ENCODE measurements at regions not wholly inside any gene's neighbourhood (a gene's known extent, or its start where the extent isn't known, plus 50 kb on each side); places are given as distances from the start of the nearest gene placed in this dataset.

DNA sequence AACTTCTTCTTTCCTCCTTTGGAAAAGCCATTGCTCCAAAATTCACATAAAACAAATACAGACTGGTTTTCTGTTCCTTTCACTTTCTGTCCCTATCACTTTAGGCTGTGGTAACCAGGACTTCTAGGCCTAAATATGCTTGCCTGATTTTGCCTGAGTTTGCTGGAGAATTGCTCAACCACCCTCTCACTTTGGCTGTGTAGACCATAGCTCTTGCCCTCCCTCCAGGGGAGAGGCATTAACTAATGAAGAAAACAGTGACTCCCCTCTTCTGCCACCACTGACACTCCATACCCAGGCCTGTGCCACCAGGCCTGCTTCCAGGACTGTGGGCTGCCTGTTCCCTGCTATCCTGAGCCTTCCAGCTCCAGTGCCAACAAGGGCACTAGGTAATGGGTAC lies 163.5 kb downstream of the TOMM20 start:
- peak overlapping the region; percentile 10 to 91 (median 79) for H3K27ac Mint-ChIP-seq
- Histone ChIP-seq H3K36me3 (ENCODE audit: insufficient read depth, low read length) (no peaks in the 10 kb centered on the region), H3K4me3 (ENCODE audit: low read length) (peak overlapping the region; percentile 0), H3K9me3 (ENCODE audit: low read length) (no peaks in the 10 kb centered on the region), H3K27ac (ENCODE audit: low read depth, low read length) (no peak overlapping the region), H3K27me3 (ENCODE audit: insufficient read depth, low read length, poor library complexity, severe bottlenecking) (no peaks in the 10 kb centered on the region), H3K4me1 (ENCODE audit: insufficient read depth, low read length) (peaks cover 54% of the 10 kb centered on the region)
- H3K4me3 Mint-ChIP-seq: peak overlapping the region in 5 of 7 donors; percentile 1 to 42 (median 9)
- peaks cover 0 to 3% (median 0%) of the 10 kb centered on the region in 5 donors for H3K9me3 Mint-ChIP-seq
- peaks cover 51 to 69% (median 67%) of the 10 kb centered on the region in 3 donors for H3K4me1 Mint-ChIP-seq
- H3K36me3 Mint-ChIP-seq: peaks cover 0 to 3% (median 0%) of the 10 kb centered on the region in 3 donors
- ChIA-PET CTCF (interaction anchor here (0.8 to 4.6 kb wide), 5 partner anchors 10 to 366 kb away, joined by 3 to 12 read pairs (median 3); no protein-coding TSS in a partner anchor), POLR2A (interaction anchor here (0.7 kb wide), 1 partner anchor 47 kb away, joined by 4 read pairs; no protein-coding TSS in a partner anchor)
- no peak for DNase-seq
- peaks cover 0 to 2% of the 10 kb centered on the region in 2 donors for H3K27me3 Mint-ChIP-seq

DNA sequence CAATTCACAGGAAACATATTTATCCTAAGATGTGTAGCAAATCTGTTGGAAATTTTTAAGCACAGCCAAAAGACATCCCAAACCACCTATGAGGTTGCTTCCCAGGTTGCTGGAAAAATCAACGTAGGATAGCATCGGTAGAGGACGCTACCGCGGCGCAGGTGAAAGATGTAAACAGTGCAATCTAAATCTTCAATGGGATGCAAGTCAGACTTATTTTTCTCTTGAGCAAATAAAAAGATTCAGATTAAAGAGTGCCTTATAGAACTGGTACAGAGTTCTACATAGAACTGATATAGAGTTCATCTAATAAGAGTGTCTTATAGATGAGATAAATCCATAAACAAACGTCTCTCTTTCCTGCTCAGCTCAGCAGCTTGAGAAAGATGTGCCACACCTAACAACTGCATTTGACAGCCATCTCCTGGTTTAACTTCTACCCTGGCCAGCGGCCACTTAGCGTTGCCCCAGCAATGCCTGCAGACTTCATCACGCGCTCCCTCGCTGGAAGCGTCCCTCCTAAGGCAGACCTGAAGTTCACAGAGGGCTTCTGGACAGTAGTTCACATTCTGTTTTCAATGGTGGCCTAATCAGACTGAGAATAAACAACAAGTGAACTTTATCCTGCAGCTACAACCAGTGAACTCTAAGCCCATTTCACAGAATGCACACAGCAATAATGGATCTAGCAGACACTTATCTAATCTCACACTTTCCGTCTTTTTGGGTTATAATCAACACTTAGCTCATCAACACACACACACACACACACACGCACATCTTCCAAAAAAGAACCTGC lies 164.5 kb downstream of the TOMM20 start:
- DNase-seq: no peak
- CTCF ChIA-PET: interaction anchor here (1.1 to 4.6 kb wide), 2 partner anchors 119 to 189 kb away, joined by 3 to 12 read pairs; no protein-coding TSS in a partner anchor

DNA sequence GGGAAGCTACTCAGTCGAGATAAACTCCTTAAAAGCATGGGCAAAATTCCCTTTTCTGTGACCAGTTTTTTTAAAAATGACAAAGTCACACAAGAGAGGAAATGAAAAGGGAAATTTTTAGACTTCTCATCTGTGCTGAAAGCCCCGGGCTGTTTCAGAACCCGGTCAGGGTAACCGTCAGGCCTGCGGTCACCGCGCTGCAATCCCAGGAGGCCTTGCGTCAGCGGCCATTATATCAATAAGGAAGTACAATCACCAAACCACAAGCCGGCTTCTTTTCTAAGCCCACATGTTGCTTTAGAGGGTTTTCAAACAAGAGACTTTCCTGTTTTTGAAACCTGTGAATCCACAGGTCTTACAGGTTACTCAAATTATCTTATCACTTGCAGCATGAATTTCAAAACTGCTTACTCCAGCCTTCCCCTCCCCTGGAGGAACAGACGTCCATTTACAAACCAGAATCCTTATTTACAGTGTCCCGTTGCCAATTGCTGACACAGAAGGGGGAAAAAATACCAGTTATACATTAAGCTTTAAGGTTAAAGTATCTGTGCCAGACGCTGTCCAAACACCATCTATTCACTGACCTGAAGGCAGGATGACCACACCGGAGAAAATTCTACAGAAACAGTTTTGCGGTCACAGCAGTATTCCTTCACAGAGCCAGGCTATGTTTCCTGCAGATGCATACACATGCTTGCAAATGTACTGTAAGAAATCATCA lies 165.3 kb downstream of the TOMM20 start:
- peaks cover 57% of the 10 kb centered on the region for H3K4me1 ChIP-seq (ENCODE audit: insufficient read depth, low read length)
- no peaks in the 10 kb centered on the region for H3K27me3 ChIP-seq (ENCODE audit: insufficient read depth, low read length, poor library complexity, severe bottlenecking)
- Mint-ChIP-seq H3K4me3 (peak overlapping the region; percentile 40 to 89 (median 70)), H3K27ac (peak overlapping the region; percentile 80 to 98 (median 90)), H3K36me3 (peaks cover 0 to 3% (median 0%) of the 10 kb centered on the region in 3 donors), H3K4me1 (peaks cover 58 to 67% (median 63%) of the 10 kb centered on the region in 3 donors), H3K9me3 (peaks cover 0 to 3% (median 0%) of the 10 kb centered on the region in 5 donors), H3K27me3 (no peaks in the 10 kb centered on the region)
- peak overlapping the region; percentile 35 for H3K4me3 ChIP-seq (ENCODE audit: low read length)
- peak overlapping the region; percentile 82 for H3K27ac ChIP-seq (ENCODE audit: low read depth, low read length)
- POLR2A ChIA-PET: interaction anchor here (0.7 to 1.5 kb wide), 6 partner anchors 9 to 351 kb away, joined by 3 to 9 read pairs (median 4); no protein-coding TSS in a partner anchor
- DNase-seq: peak; percentile 74 to 92 (median 83)
- no peaks in the 10 kb centered on the region for H3K36me3 ChIP-seq (ENCODE audit: insufficient read depth, low read length)
- H3K9me3 ChIP-seq (ENCODE audit: low read length): no peaks in the 10 kb centered on the region
- CTCF ChIA-PET: interaction anchor here (1.0 to 4.6 kb wide), 3 partner anchors 10 to 120 kb away, joined by 3 to 12 read pairs (median 3); no protein-coding TSS in a partner anchor

More for the DNA sequence above, 164.5 kb downstream of the TOMM20 start:
- Mint-ChIP-seq H3K27ac (peak overlapping the region; percentile 80 to 98 (median 90)), H3K27me3 (peaks cover 0 to under 1% of the 10 kb centered on the region in 2 donors), H3K4me1 (peaks cover 56 to 72% (median 69%) of the 10 kb centered on the region in 3 donors), H3K4me3 (peak overlapping the region; percentile 28 to 89 (median 54)), H3K9me3 (peaks cover 0 to 3% (median 0%) of the 10 kb centered on the region in 5 donors), H3K36me3 (peaks cover 0 to 3% (median 0%) of the 10 kb centered on the region in 3 donors)
- no peaks in the 10 kb centered on the region for H3K27me3 ChIP-seq (ENCODE audit: insufficient read depth, low read length, poor library complexity, severe bottlenecking)
- peak overlapping the region; percentile 82 for H3K27ac ChIP-seq (ENCODE audit: low read depth, low read length)
- peaks cover 57% of the 10 kb centered on the region for H3K4me1 ChIP-seq (ENCODE audit: insufficient read depth, low read length)
- peak overlapping the region; percentile 35 for H3K4me3 ChIP-seq (ENCODE audit: low read length)
- no peaks in the 10 kb centered on the region for H3K36me3 ChIP-seq (ENCODE audit: insufficient read depth, low read length)
- POLR2A ChIA-PET: no interaction called here
- no peaks in the 10 kb centered on the region for H3K9me3 ChIP-seq (ENCODE audit: low read length)

DNA sequence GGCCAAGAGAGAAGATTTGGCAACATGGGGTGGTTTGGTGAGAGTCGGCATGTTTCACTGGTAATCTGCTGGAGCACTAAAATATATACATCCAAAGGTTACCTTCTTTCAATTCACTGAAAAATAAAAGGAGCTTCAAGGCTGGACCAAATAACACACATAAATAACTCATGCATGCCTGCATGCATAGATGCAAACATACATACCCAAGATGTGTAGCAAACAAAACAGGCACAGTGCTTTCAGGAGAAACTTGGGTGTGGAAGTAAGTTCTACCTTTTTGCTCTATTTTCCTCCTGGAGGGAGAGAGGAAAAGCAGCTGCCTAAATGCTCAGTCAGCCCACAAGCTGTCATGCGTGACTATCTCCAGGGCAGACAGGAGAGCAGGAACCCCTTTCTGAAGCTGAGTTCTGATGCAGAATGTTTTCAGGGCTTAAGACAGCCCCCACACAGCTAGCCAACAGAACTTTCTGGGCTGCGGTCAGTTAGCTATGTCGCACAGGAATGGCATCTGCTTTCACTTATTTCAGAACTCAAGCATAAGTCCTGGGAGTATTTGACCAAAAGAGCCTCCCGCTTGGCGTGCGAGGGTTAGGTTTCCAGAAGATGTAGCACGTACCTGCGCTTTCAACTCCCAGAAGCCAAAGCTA lies 166.2 kb downstream of the TOMM20 start:
- Mint-ChIP-seq H3K4me1 (peaks cover 58 to 67% (median 63%) of the 10 kb centered on the region in 3 donors), H3K27ac (peak overlapping the region; percentile 80 to 98 (median 90)), H3K9me3 (peaks cover 0 to 3% (median 0%) of the 10 kb centered on the region in 5 donors), H3K27me3 (no peaks in the 10 kb centered on the region), H3K36me3 (peaks cover 0 to 3% (median 0%) of the 10 kb centered on the region in 3 donors), H3K4me3 (peak overlapping the region in 6 of 7 donors; percentile 65 to 89 (median 72))
- Histone ChIP-seq H3K27me3 (ENCODE audit: insufficient read depth, low read length, poor library complexity, severe bottlenecking) (no peaks in the 10 kb centered on the region), H3K4me1 (ENCODE audit: insufficient read depth, low read length) (peaks cover 57% of the 10 kb centered on the region), H3K36me3 (ENCODE audit: insufficient read depth, low read length) (no peaks in the 10 kb centered on the region), H3K4me3 (ENCODE audit: low read length) (peak overlapping the region; percentile 35), H3K27ac (ENCODE audit: low read depth, low read length) (peak overlapping the region; percentile 82), H3K9me3 (ENCODE audit: low read length) (no peaks in the 10 kb centered on the region)
- POLR2A ChIA-PET: interaction anchor here (0.7 to 1.5 kb wide), 7 partner anchors 9 to 501 kb away, joined by 3 to 9 read pairs (median 4); no protein-coding TSS in a partner anchor
- CTCF ChIA-PET: interaction anchor here (1.0 to 4.6 kb wide), 3 partner anchors 11 to 121 kb away, joined by 3 to 12 read pairs (median 3); no protein-coding TSS in a partner anchor
- peak in 1 of 5 donors; percentile 10 for DNase-seq

DNA sequence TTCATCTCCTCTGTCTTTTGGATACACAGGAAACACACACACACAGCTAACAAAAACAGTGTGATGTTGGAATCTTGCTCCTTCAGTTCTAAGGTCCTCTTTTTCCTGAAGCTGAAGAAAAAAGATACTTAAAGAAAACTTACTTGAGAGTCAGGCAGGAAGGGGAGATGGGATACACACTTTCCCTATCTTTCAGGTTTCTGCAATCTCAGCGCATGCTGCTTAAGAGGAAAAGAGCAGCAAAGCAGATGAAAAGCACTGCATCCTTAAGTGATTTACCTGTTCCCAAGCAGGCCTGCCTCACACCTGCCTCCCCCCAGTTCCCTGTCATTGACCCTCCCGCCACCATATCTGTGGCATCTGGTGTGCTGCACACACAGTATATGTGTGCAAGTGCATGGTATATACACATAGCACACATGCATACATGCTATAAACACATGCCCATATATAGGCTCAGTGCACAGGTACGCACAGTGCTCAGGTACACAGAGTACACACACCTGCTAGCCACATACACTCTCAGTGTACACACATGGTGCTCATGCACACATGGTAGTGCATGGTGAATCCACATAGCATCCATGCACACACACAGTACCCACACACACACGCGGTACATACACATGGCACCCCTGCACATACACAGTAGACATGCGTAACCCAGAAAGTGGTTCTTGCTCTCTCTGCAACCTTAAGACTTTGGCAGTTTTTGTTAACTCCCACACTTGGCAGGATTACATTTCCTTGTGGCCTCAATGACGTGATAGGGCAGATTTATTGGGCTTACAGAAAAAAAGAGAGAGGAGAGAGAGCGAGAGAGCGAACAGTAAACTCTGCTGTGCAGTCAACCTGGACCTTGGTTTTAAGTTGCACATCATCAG lies 166.9 kb downstream of the TOMM20 start:
- H3K27ac ChIP-seq (ENCODE audit: low read depth, low read length): peak overlapping the region; percentile 82
- H3K27me3 ChIP-seq (ENCODE audit: insufficient read depth, low read length, poor library complexity, severe bottlenecking): no peaks in the 10 kb centered on the region
- Mint-ChIP-seq H3K36me3 (peaks cover 0 to 3% (median 0%) of the 10 kb centered on the region in 3 donors), H3K4me1 (peaks cover 62 to 67% (median 63%) of the 10 kb centered on the region in 3 donors), H3K4me3 (peak overlapping the region in 5 of 7 donors; percentile 65 to 78 (median 70)), H3K9me3 (peaks cover 0 to 3% (median 0%) of the 10 kb centered on the region in 5 donors), H3K27ac (peak overlapping the region; percentile 55 to 98 (median 90)), H3K27me3 (no peaks in the 10 kb centered on the region)
- CTCF ChIA-PET: interaction anchor here (1.6 to 4.6 kb wide), 2 partner anchors 50 to 122 kb away, joined by 3 to 12 read pairs; no protein-coding TSS in a partner anchor
- no peak overlapping the region for H3K4me3 ChIP-seq (ENCODE audit: low read length)
- H3K9me3 ChIP-seq (ENCODE audit: low read length): no peaks in the 10 kb centered on the region
- peaks cover 57% of the 10 kb centered on the region for H3K4me1 ChIP-seq (ENCODE audit: insufficient read depth, low read length)
- H3K36me3 ChIP-seq (ENCODE audit: insufficient read depth, low read length): no peaks in the 10 kb centered on the region
- POLR2A ChIA-PET: interaction anchor here (1.4 to 1.5 kb wide), 3 partner anchors 50 to 350 kb away, joined by 4 to 9 read pairs (median 4); no protein-coding TSS in a partner anchor
- no peak for DNase-seq

DNA sequence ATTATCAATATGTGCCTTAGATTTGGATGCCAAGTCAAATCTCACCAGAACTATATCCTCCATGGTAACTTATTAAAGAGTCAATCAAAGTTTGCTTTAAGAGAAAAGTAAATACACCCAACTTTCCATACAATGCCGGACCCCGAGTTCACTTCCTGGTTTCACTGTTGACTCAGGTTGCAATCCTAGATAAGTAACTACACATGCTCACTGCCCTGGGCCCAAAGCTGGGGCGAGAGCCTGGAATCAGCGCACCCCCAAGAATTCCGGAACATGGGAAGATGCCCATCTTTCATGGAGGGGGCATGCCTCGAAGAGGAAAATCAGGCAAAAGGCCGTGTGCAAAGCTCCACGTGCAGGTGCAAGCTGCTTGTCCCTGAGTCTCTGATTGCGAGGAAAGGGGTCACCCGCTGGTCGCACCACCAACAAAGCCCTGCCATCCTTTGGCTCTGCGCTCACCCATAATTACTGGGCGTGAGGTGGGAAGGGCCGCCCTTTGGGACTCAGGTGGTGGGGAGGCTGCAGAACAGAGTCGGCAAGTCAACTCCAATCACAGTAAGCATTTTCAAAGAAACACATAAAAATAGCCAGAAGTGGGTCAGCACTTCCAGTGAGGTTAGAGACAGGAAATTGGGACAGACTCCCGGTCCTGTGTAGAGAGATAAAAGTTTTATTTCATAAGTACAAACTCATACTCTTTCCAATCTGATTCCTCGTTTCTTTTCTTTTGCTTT lies 167.7 kb downstream of the TOMM20 start:
- Histone ChIP-seq H3K27ac (ENCODE audit: low read depth, low read length) (no peak overlapping the region), H3K4me3 (ENCODE audit: low read length) (no peak overlapping the region), H3K9me3 (ENCODE audit: low read length) (no peaks in the 10 kb centered on the region), H3K27me3 (ENCODE audit: insufficient read depth, low read length, poor library complexity, severe bottlenecking) (no peaks in the 10 kb centered on the region), H3K4me1 (ENCODE audit: insufficient read depth, low read length) (peaks cover 57% of the 10 kb centered on the region), H3K36me3 (ENCODE audit: insufficient read depth, low read length) (no peaks in the 10 kb centered on the region)
- ChIA-PET CTCF (interaction anchor here (4.6 kb wide), 1 partner anchor 123 kb away, joined by 12 read pairs; no protein-coding TSS in a partner anchor), POLR2A (no interaction called here)
- no peak for DNase-seq
- H3K9me3 Mint-ChIP-seq: peaks cover 0 to 3% (median 0%) of the 10 kb centered on the region in 5 donors
- H3K36me3 Mint-ChIP-seq: peaks cover 0 to 3% (median 0%) of the 10 kb centered on the region in 3 donors
- H3K27me3 Mint-ChIP-seq: no peaks in the 10 kb centered on the region
- peaks cover 59 to 64% (median 61%) of the 10 kb centered on the region in 3 donors for H3K4me1 Mint-ChIP-seq
- no peak overlapping the region for H3K4me3 Mint-ChIP-seq
- H3K27ac Mint-ChIP-seq: peak overlapping the region in 7 of 8 donors; percentile 51 to 98 (median 89)

All from CD8-positive, alpha-beta memory T cell (primary cell).